ENCODE measurements at regions not wholly inside any gene's neighbourhood (a gene's known extent, or its start where the extent isn't known, plus 50 kb on each side); places are given as distances from the start of the nearest gene placed in this dataset.

GRCh38 chr5:92809855-92810465 lies 771.1 kb downstream of the NR2F1-AS1 start:
- no peak overlapping the region for H3K4me3 ChIP-seq
- no peak overlapping the region for H3K4me2 ChIP-seq (ENCODE audit: control insufficient read depth, insufficient read depth)
- no peaks in the 10 kb centered on the region for H3K4me1 ChIP-seq (ENCODE audit: control insufficient read depth, insufficient read depth, low read length)
- ATAC-seq (no peak), FAIRE-seq (no peak), DNase-seq (ENCODE audit: low read depth, low spot score) (no peak)
- ChIA-PET RAD21 (ENCODE audit: unreplicated experiment) (no interaction called here), POLR2A (no interaction called here), SMC1A (ENCODE audit: uncharacterized antibody, unreplicated experiment) (no interaction called here), CTCF (no interaction called here)
- intact Hi-C loops (cut with micrococcal nuclease; ENCODE audit: unreplicated experiment), result no loop called here
- 31% methylated on average over 3 of the region's 3 CpGs for WGBS (ENCODE audit: insufficient coverage, insufficient replicate concordance, low lambda C conversion rate, missing lambda C conversion rate)
- in situ Hi-C loops (cut with MboI), result no loop called here
- H3K36me3 ChIP-seq (ENCODE audit: control insufficient read depth in 2 of 2, insufficient read depth in 2 of 2, low read length in 1 of 2), result no peaks in the 10 kb centered on the region
- H3K27me3 ChIP-seq (replicated peaks in 1 of 2; ENCODE audit: control insufficient read depth in 2 of 2, insufficient read depth in 2 of 2, low read length in 1 of 2), result no peaks in the 10 kb centered on the region
- no peaks in the 10 kb centered on the region for H4K20me1 ChIP-seq (ENCODE audit: control insufficient read depth, insufficient read depth)
- TF ChIP-seq ASH2L (IDR thresholded peaks at IDR 0.05; ENCODE audit: borderline replicate concordance, low read depth) (no peak), ZNF207 (IDR thresholded peaks at IDR 0.05; ENCODE audit: borderline replicate concordance) (no peak), BMI1 (IDR thresholded peaks at IDR 0.05; ENCODE audit: borderline replicate concordance) (no peak), GABPA (IDR thresholded peaks at IDR 0.05; ENCODE audit: low read depth) (no peak), ELK1 (IDR thresholded peaks at IDR 0.05; ENCODE audit: low read depth, low read length) (no peak), LARP7 (IDR thresholded peaks at IDR 0.05) (no peak), ZBTB4 (CRISPR knock-in tag; IDR thresholded peaks at IDR 0.05) (no peak), ZSCAN29 (IDR thresholded peaks at IDR 0.05) (no peak), TAF1 (IDR thresholded peaks at IDR 0.05; ENCODE audit: borderline replicate concordance, low read depth, low read length) (no peak), HDAC6 (IDR thresholded peaks at IDR 0.05; ENCODE audit: unreplicated experiment) (no peak), NFIC (IDR thresholded peaks at IDR 0.05; ENCODE audit: low read depth, low read length) (no peak), SMARCA5 (IDR thresholded peaks at IDR 0.05) (no peak), SP1 (IDR thresholded peaks at IDR 0.05; ENCODE audit: low read depth, low read length) (no peak), KAT2A (conservative IDR thresholded peaks at IDR 0.05; ENCODE audit: control insufficient read depth, low read depth, low read length) (no peak), PAX8 (IDR thresholded peaks at IDR 0.05) (no peak), CHD4 (IDR thresholded peaks at IDR 0.05) (no peak), MLLT1 (IDR thresholded peaks at IDR 0.05) (no peak)
- H3K27ac ChIP-seq (ENCODE audit: control insufficient read depth, insufficient read depth), result no peak overlapping the region
- BruUV-seq (replicated peaks), result no TSS peak
- H3K9me3 ChIP-seq (replicated peaks; ENCODE audit: control insufficient read depth, insufficient read depth, low read length), result no peaks in the 10 kb centered on the region
- no peak overlapping the region for H2AFZ ChIP-seq (ENCODE audit: control insufficient read depth, low read depth, low read length)
- no peak overlapping the region for H3K9ac ChIP-seq (ENCODE audit: control insufficient read depth, insufficient read depth, low read length)
- no peaks in the 10 kb centered on the region for H3K79me2 ChIP-seq (ENCODE audit: control insufficient read depth, insufficient read depth, low read length)

Measured in GM12878 (cell line).